HG03342 (cell line): ENCODE measurements at regions not wholly inside any gene's neighbourhood (a gene's known extent, or its start where the extent isn't known, plus 50 kb on each side); places are given as distances from the start of the nearest gene placed in this dataset.
A peak's percentile ranks its signal among the peaks of the same experiment; 100 is the strongest.
"Not testable (repeated sequence)": the region's sequence is repeated elsewhere in the genome, so short reads cannot be mapped to it uniquely, and the experiment has no call there.

Experiments
- ATAC-seq: cut with Tn5 transposase; IDR thresholded peaks from one replicate; pipeline ENCODE4 v1.9.1; 2021; ENCODE audit warnings: mild to moderate bottlenecking, moderate library complexity; ENCODE audit not compliant: unreplicated experiment

GRCh38 chr3:28575746-28576613 lies 227.4 kb upstream of the AZI2 start:
- ATAC-seq, result no peak

GRCh38 chr3:28576614-28577200 lies 228.1 kb upstream of the AZI2 start:
- no peak for ATAC-seq

GRCh38 chr3:28577941-28578500 lies 229.4 kb upstream of the AZI2 start:
- no peak for ATAC-seq

GRCh38 chr3:28586325-28586724 lies 237.7 kb upstream of the AZI2 start:
- peak; percentile 89 for ATAC-seq

GRCh38 chr3:28587723-28588122 lies 239.1 kb upstream of the AZI2 start:
- ATAC-seq, result no peak

- no peak for ATAC-seq
Measured at GRCh38 chr3:28590216-28590615, 241.6 kb upstream of the AZI2 start.

- ATAC-seq, result no peak
Measured at GRCh38 chr3:28590860-28591259, 242.2 kb upstream of the AZI2 start.

GRCh38 chr3:28595372-28595771 lies 246.7 kb upstream of the AZI2 start:
- ATAC-seq, result no peak

GRCh38 chr3:28597452-28597851 lies 248.8 kb upstream of the AZI2 start:
- ATAC-seq, result no peak

- ATAC-seq, result no peak
Measured at GRCh38 chr3:28598165-28598564, 249.5 kb upstream of the AZI2 start.

GRCh38 chr3:28601291-28601690 lies 252.7 kb upstream of the AZI2 start:
- no peak for ATAC-seq

- no peak for ATAC-seq
Measured at GRCh38 chr3:28606283-28606682, 257.7 kb upstream of the AZI2 start.

- no peak for ATAC-seq
Measured at GRCh38 chr3:28612232-28612631, 263.6 kb upstream of the AZI2 start.

- ATAC-seq, result no peak
Measured at GRCh38 chr3:28613511-28614106, 265.0 kb upstream of the AZI2 start.

- ATAC-seq, result no peak
Measured at GRCh38 chr3:28615071-28615470, 266.4 kb upstream of the AZI2 start.

- ATAC-seq, result no peak
Measured at GRCh38 chr3:28615971-28616370, 267.3 kb upstream of the AZI2 start.

GRCh38 chr3:28617821-28618220 lies 269.2 kb upstream of the AZI2 start:
- no peak for ATAC-seq

GRCh38 chr3:28623106-28623505 lies 274.5 kb upstream of the AZI2 start:
- ATAC-seq, result no peak

- no peak for ATAC-seq
Measured at GRCh38 chr3:28624084-28624483, 275.5 kb upstream of the AZI2 start.

- ATAC-seq, result not testable (repeated sequence)
Measured at GRCh38 chr3:28627843-28628242, 279.2 kb upstream of the AZI2 start.

- no peak for ATAC-seq
Measured at GRCh38 chr3:28634019-28634418, 285.4 kb upstream of the AZI2 start.

GRCh38 chr3:28637742-28638141 lies 289.1 kb upstream of the AZI2 start:
- ATAC-seq, result no peak
